ENCODE measurements at regions not wholly inside any gene's neighbourhood (a gene's known extent, or its start where the extent isn't known, plus 50 kb on each side); places are given as distances from the start of the nearest gene placed in this dataset.

DNA sequence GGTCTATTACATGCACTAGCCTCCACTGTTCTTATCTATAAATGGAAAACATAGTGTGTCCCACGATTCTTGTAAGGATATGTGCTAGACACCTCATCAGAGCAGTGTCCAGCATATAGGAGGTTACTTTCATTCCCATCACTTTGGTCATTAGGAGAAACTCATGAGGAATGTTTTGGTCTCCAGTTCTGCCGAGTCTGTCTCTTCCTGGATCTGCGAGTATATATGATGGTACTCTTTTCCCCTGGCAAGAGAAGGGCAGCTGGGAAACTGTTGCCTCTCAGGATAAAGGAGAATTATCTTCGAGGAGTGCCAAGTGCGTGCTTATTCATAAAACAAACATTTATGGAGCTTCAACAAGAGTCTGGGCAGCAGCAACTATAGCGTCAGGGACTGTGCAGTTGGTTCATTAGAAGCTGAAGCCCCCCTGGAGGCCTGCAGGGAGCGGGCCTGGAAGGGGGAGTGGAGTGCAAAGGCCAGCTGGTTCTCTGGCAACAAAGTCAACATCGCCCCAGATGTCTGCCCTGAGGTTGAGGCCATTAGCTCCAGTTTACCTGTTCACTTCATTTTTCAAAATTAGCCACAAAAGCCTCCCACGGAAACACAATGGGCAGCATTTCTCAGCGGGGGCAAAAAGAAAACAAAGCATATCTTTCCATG is 811.9 kb downstream of the MAFB start:
- DNase-seq (ENCODE audit: low read depth, low spot score) = no peak

DNA sequence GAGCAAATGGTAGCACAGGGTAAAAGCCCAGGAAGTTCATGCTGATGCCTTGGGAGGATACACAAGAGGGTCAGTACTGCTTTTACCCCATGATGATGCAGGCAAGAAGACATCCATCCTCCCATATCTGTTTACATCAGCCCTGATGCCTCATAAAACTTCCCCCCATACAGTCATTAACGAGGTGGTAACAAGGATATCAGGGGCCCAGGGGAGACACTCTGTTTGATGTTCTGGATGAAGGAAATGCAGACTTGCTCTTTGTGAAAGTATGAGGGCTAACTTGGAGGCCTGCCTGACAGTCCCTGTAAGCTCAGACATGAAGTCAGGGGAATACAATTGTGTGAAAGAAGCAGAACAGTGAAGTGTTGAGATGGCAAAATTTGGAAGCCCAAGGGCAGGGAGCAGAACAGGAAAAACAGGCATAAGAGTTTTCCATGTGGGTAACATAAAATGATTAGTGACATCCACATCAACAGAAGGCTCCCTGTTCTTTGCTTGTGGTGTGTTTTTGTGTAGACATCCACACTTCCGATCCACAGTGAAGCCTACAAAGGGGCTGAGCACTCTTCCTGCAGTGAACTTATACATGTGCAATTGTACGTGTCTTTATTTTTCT is 813.4 kb downstream of the MAFB start:
- no peak for DNase-seq (ENCODE audit: low read depth, low spot score)

DNA sequence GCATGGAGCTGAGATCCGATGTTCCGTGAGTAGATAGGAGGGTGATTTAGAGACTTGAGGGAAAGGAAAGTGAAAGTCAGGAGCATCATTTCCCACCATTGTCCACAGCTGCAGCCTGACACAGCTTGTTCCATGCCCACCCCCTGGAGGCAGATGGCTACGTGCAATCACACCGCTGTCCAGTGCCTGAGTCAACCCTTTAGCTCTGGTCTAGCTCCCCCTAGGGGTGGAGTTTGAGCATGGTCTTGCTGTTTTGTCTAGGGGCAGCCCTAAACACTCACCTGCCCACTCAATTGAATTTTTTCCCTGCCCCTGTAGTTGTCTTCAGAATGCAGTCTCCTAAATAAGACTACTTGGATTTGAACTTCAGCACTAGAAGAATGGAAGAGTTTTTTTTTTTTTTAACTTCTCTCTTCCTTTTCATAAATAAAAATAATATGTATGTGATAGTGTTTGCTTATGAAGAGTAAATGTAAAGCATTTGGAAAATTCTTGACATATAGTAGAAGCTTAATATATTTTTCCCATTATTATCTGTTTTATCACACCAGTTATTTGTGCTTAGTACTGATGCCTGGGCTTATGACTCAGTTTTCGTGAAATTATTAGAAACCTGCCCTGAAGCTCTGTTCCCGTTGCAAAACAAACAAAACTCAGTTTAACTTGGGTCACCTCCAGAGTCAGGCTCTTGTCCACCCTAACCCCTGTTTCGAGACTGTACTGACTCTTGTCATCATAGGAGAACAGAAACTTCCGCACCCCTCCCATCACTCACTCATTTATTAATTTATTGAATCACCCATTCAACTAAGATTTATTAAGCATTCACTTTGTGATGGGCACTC is 814.8 kb downstream of the MAFB start:
- peak; percentile 86 for DNase-seq (ENCODE audit: low read depth, low spot score)

DNA sequence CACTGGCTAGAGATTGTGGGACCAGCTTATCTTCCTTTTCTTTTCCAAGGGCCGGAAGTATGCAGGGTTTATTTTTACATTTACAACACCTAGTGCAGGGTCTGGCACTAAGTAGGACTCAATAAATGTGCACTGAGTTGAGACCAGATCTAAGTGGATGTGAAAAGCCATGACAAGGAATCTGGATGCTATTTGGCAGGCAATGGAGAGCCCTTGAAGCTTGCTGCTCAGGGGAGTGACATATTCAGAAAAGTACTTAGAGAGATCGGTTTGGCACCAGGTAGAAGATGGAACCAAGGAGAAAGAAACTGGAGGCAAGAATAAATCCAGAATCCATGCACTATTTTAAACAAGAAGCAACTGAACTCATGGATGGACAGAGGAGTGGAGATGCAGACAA is 815.8 kb downstream of the MAFB start:
- no peak for DNase-seq (ENCODE audit: low read depth, low spot score)

DNA sequence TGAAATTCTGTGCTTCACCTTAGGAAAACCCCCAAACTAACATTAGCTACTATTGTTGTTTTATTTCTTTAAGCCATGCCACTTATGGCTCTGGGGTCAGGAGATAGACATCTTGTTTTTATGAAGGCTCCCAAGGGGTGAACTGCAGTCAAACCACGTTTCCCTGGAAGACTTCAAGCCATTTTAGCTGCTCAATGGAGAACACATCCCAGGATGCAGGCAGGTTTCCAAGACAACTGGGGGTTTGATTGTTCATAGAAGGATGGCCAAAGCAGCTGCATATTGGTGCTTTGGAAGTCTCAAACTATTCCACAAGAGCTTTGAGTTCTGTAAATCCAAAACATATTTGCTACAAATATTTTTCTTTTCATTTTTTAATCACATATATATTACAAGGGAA is 818.0 kb downstream of the MAFB start:
- DNase-seq (ENCODE audit: low read depth, low spot score) = no peak

DNA sequence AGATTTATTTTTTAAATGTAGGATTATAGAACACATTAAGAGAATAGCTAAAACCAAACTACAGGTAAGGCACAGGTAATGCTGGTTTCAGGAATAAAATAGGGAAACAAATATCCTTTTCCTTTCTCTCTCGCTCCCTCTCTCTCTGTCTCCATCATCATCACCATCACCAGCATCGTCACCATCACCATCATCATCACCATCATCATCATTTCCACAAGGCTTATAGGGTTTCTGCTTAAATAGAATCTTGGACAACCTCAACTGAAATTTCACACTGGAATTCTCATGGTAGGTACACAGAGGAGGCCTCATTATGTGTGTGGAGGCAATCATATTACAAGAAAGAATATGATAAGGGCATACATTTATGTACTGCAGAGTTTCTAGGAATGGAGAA is 823.6 kb downstream of the MAFB start:
- DNase-seq (ENCODE audit: low read depth, low spot score) = no peak

DNA sequence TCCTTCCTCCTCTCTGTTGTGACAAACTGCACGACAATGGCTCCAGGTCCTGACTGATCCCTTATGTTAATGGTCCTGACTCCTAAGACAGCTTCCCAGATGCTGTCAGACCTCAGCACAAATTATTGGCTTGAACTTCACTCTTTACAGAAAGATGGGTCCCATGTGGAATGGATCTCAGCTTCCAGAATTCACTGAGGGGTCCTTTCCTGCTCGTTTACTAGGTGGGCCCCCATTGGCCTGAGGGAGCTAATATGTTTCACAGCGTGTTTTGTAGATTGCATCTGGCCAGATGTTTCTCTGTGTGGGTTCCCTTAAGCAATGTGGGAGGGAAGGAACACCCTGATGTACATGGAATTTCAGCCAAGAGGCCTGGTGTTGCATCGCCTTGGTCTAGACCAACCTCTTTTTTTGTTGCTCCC is 826.6 kb downstream of the MAFB start:
- DNase-seq (ENCODE audit: low read depth, low spot score) = no peak

DNA sequence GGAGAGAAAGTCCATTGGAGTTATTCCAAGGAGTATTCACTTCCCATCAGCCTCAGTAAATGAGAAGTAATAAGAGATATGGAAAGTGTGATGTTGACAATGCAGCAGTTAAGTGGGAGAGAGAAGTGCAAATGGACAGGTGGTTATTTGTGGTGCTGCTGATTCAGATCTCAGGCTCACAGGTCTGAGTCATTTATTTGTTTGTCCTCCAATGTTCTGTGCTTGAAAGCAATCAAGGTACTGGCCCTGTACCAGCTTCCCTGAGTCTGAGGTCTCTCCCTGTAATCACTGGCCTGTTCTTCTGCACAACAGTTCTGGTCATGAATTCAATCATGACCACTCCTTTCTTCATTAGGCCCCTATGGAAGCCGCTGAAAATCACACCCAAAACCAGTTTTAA is 827.7 kb downstream of the MAFB start:
- DNase-seq (ENCODE audit: low read depth, low spot score) = no peak

DNA sequence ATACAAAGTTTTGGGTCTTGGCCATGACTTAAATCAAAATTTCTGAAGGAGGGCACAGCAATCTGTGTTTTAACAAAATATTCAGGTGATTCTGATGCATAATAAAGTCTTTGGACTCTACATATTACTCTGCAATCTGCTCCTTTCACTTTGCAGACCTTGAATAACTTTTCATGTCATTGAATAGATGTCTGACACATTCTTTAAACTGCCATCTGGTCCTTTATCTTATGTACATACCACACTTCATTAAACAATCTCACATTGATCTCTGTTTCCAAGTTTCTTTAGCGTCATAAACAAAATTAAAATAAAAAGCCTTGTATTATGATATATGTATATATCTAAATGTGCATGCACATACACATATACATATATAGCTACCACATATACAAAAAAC is 831.2 kb downstream of the MAFB start:
- DNase-seq (ENCODE audit: low read depth, low spot score) = no peak

DNA sequence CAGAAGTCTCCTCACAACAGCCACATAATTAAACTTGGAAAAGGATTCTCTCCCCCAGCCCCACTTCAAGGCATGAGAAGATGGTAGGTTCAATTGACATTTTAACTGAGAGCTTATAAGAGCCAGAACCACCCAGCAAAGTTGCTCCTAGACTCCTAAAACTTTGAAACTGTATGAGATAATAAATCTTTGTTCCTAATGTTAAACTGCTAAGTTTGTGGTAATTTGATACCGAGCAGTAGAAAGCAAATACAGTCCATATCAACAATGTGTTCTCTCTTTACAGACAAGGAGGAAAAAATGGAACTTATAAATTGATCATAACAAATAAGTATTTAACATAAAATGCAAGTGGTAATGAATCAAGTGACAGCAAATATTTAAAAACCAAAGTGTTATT is 831.8 kb downstream of the MAFB start:
- no peak for DNase-seq (ENCODE audit: low read depth, low spot score)

DNA sequence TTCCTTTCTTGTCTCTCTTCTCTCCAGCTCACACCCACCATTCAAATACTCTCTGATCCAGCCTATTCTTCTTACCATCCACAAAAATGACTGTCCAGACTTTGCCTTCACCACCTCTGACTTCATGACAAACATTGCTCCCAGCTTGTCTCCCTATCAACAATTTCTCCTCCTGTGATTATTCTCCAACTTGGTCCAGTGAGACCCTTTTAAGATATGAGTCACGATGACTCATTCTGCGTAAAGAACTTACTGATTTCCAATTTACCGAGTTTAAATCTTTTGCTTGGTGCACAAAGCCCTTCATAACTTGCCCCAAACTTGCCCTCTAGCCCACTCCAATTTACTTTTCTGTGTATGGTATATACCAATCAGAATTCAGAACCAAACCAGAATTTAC is 833.2 kb downstream of the MAFB start:
- DNase-seq (ENCODE audit: low read depth, low spot score) = no peak

DNA sequence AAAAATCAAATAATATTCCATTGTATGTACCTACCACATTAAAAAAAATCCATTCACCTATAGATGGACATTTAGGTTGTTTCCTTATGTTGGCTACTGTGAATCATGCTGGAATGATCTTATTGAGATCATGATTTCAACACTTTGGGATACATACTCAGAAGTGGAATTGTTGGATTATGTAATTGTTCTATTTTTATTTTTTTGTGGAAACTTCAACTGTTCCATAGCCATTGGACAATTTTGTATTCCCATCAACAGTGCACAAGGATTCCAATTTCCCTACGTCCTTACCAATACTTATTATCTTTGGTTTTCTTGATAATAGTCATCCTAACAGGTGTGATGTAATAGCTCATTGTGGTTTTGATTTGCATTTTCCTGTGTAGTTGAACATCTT is 834.0 kb downstream of the MAFB start:
- no peak for DNase-seq (ENCODE audit: low read depth, low spot score)

DNA sequence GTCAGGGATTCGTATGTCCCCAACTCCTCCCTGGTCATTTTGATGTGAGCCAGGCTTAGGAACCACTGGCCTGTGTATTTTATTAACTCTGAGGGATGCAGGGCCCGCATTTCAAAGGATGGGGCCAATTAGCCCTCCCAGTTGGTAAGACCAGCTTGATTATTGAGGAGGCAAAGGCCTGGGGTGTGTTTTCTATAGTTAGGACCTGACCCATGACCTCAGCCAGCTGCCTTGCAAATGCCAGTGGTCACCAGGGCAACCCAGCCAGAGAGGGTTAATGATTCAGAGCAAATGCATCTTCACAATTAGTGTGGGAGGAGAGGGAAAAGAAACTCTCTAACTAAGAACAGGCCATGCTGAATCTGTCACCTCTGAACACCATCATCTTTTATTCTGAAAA is 835.4 kb downstream of the MAFB start:
- no peak for DNase-seq (ENCODE audit: low read depth, low spot score)

DNA sequence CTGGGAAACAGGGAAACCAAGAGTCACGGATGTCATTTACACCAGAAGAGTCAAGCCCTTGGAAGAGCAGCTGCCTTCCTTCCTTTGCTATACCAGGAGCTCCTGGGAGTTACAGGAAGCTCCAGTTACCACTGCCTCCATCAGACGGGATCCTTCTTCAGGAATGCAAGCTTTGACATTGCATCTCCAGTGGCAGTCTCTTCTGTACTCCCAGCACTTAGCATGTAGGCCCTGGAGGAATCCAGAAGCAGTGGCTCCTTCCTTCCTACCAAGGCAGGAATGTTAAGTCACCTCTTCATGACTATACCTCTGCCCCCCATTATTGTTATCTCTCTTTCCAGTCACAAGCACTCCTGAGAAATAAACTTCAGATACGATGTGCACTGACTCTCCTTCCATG is 836.0 kb downstream of the MAFB start:
- DNase-seq (ENCODE audit: low read depth, low spot score) = no peak

DNA sequence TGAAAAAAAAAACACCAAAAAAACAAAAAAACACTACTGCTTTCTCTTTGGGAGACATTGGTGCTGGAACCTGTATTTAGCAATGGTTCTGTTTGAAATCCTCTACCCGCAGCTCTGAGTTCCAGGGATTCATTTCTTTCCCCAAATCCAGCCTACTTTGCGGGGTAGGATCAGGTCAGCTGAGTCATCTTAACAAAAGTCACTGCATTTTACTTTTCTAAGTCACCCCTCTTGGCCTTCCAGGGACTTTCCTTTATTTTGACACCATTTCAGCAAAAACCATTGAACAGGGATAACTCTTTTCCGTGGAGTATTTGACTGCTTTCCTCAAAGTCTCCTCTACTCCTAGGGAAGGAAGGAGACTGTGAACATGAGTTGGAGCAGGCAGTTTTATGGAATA is 837.6 kb downstream of the MAFB start:
- no peak for DNase-seq (ENCODE audit: low read depth, low spot score)

DNA sequence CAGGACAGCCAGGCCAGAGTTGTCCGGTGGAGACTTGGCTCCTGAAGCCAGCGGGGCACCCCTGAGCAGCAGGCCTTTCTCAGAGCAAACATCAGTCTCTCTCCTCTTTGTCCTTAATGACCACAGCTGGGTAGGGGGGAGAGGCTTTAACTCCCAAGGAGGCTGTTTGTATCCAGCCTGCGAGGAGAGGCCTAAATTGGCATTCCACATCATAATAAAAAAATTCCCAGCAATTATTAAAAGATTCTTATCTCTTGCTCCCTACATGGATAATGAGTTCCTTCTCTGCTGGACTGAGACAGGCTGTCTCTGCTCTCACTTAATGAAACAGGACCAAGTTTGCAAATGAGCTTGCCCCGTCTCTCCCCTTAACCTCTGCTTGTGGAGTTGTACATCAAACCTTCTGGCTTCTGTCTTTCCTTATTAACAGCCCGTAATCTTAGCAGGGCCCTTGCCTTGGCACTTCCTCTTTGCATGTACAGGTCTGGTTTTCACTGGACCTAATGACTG is 838.2 kb downstream of the MAFB start:
- DNase-seq (ENCODE audit: low read depth, low spot score) = no peak

DNA sequence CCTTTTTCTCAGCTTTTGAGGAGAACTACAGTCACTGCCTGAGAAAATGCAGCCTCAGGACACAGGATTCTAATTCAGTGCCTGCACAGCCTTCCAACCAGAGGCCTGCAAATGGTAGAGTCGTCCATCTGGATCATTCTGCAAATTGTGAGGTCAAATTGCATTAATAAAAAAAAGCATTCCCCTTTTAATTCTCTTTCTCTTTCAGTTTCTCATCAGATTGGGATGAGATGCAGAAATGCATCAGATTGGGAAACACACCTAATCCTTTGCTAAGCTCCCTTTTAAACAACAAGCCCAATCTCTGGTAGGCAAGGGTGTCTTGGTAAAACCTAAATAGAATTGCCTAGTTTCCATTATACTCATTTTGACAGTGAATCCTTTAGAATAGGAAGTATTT is 838.8 kb downstream of the MAFB start:
- DNase-seq (ENCODE audit: low read depth, low spot score) = no peak

DNA sequence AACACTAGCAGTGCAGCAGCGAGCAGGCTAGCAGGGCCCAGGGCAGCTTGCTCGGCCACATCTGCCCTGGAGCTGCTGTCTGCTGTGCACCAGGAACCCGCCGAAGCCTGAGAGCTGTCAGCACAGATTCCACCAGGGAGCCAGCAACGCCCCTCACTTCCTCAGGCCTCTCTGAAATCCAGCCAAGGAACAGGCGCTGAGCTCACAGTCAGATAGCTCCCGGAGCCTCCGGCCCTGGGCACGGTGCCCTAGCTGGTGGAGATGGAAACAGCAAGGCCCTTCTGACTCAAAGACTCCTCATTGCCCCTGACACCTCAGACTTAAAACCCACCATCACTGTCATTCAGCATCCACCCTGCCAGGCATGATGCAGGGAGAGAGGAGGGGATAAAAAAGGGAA is 839.4 kb downstream of the MAFB start:
- DNase-seq (ENCODE audit: low read depth, low spot score) = no peak

DNA sequence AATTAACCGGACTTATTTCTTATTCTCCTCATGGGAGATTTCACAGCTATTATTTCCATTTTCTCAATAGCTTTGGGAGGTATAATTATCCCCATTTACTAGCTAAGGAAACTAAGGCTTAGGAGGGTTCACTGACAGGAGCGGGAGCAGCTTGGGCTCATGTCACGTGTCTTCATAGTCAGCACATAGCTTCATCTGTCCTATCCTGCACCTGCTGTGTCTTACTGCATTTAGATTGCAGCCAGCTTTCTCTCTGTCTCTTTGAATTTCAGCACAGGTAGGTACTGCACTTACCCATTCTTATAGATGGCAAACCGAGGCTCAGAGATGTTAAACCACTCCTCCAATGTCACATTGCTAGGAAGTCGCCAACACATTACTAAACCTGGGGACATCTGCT is 839.9 kb downstream of the MAFB start:
- DNase-seq (ENCODE audit: low read depth, low spot score) = no peak

DNA sequence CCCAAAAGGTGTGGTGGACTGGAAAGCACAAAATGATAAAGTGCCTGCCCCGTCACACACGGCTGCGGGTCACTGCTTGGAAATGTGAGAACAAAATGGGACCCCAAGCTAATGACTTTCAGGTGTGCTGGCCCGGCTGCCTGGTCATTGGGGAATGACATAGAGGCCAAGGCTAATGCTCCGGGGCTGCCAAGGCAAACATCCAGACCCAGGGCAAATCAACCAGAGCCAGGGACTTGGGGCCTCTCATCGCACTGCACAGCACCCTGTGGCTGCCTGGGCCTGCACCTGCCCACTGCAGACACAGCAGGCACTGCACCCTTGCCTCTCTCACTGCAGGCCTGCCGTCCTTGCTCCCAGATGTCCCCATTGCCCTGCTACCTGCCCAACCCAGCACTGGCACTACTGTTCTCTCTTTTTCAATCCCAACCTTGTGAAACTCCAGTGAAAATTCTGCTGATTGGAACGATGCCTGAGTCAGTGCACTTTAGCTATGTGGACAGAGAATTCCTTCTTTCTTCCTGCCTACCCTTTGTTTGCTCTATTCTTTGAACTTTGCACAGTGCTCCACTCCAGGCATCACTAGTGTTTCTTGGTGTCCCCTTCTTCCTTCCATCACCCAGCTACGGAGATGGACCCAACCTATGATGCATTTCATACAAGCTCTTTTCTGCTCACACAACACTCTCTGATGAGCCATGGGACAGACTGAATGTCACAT is 849.5 kb downstream of the MAFB start:
- no peak for DNase-seq (ENCODE audit: low read depth, low spot score)

DNA sequence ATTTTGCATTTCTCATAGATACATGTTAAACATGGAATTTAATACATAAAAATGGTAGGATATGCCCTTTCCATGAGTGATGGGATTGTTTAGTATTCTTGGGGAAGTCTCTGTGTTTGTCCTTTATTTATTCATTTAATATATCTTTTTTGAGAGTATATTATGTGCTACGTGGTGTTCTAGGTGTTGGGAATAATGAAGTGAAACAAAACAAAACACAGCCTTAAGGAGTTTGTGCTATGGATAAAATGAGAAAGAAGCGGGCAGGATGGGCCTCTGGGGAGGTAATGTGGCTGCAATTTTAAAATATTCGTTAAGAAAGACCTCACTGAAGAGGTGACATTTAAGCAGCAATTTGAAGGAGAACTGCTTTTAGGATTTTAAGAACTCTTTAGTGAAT is 851.5 kb downstream of the MAFB start:
- no peak for DNase-seq (ENCODE audit: low read depth, low spot score)
